GM18868 (cell line): ENCODE measurements at regions not wholly inside any gene's neighbourhood (a gene's known extent, or its start where the extent isn't known, plus 50 kb on each side); places are given as distances from the start of the nearest gene placed in this dataset.

Experiments
- ATAC-seq: cut with Tn5 transposase; IDR thresholded peaks from one replicate; pipeline ENCODE4 v1.9.1; 2021; ENCODE audit warnings: mild to moderate bottlenecking, moderate library complexity; ENCODE audit not compliant: unreplicated experiment

GRCh38 chr2:203789618-203790017, 78.0 kb upstream of the CTLA4 start:
- ATAC-seq: no peak

GRCh38 chr2:203790134-203790852, 77.3 kb upstream of the CTLA4 start:
- ATAC-seq: no peak

GRCh38 chr2:203796248-203797010, 71.1 kb upstream of the CTLA4 start:
- ATAC-seq: no peak

GRCh38 chr2:203797276-203797675, 70.3 kb upstream of the CTLA4 start:
- no peak for ATAC-seq

- ATAC-seq: no peak
Measured at GRCh38 chr2:203797712-203798111, 69.9 kb upstream of the CTLA4 start.

- ATAC-seq: no peak
Measured at GRCh38 chr2:203798296-203799087, 69.1 kb upstream of the CTLA4 start.

- peak; percentile 93 for ATAC-seq
Measured at GRCh38 chr2:203799908-203800307, 67.7 kb upstream of the CTLA4 start.

GRCh38 chr2:203800783-203801182, 66.8 kb upstream of the CTLA4 start:
- no peak for ATAC-seq

- ATAC-seq: no peak
Measured at GRCh38 chr2:203802342-203803052, 65.1 kb upstream of the CTLA4 start.

- ATAC-seq: no peak
Measured at GRCh38 chr2:203803053-203803429, 64.5 kb upstream of the CTLA4 start.

GRCh38 chr2:203804070-203804469, 63.5 kb upstream of the CTLA4 start:
- ATAC-seq: no peak

GRCh38 chr2:203804764-203805485, 62.6 kb upstream of the CTLA4 start:
- ATAC-seq: no peak

- no peak for ATAC-seq
Measured at GRCh38 chr2:203805486-203805838, 62.1 kb upstream of the CTLA4 start.

- ATAC-seq: no peak
Measured at GRCh38 chr2:203806761-203807160, 60.8 kb upstream of the CTLA4 start.

- no peak for ATAC-seq
Measured at GRCh38 chr2:203808046-203808750, 59.4 kb upstream of the CTLA4 start.

GRCh38 chr2:203809084-203809521, 58.5 kb upstream of the CTLA4 start:
- no peak for ATAC-seq

GRCh38 chr2:203809991-203810510, 57.5 kb upstream of the CTLA4 start:
- ATAC-seq: no peak

- peak; percentile 88 for ATAC-seq
Measured at GRCh38 chr2:203811491-203812221, 55.9 kb upstream of the CTLA4 start.
